Prostate gland (tissue), 2 donors: ENCODE measurements at regions not wholly inside any gene's neighbourhood (a gene's known extent, or its start where the extent isn't known, plus 50 kb on each side); places are given as distances from the start of the nearest gene placed in this dataset.

Experiments
- CTCF ChIP-seq, 4 experiments: fragments of 200-600 bp in 2 of 4; fragments of 450-650 bp in 2 of 4; sonication (generic) in 2 of 4; IDR thresholded peaks; 1 replicate in 3 of 4; 2 replicates in 1 of 4; pipeline ENCODE4 v1.5.1; 2016 to 2019; ENCODE audit warnings: antibody characterized with exemption in 4 of 4, mild to moderate bottlenecking in 2 of 4, moderate library complexity in 2 of 4
- POLR2A ChIP-seq: fragments of 450-650 bp; IDR thresholded peaks from one replicate; pipeline ENCODE4 v1.6.1; 2016; ENCODE audit warnings: antibody characterized with exemption, mild to moderate bottlenecking
- POLR2AphosphoS5 ChIP-seq: sonication (generic); formaldehyde crosslinking; IDR thresholded peaks from one replicate; pipeline ENCODE4 v1.6.1; 2017; ENCODE audit warnings: antibody characterized with exemption

- TF ChIP-seq POLR2A: no peak
- TF ChIP-seq CTCF (IDR thresholded peaks at IDR 0.05): no peak
- no peak for TF ChIP-seq POLR2AphosphoS5
These were observed 82.9 kb upstream of the VASH1 start for GRCh38 chr14:76678244-76678800.
